LNCAP (cell line): ENCODE measurements at regions not wholly inside any gene's neighbourhood (a gene's known extent, or its start where the extent isn't known, plus 50 kb on each side); places are given as distances from the start of the nearest gene placed in this dataset.

Experiments used
- CTCF ChIP-seq: fragments of 450-650 bp; IDR thresholded peaks from 2 replicates; pipeline ENCODE4 v1.5.1; 2017; ENCODE audit warnings: mild to moderate bottlenecking

GRCh38 chr6:105645958-105646357, 243.1 kb upstream of the PREP start:
- TF ChIP-seq CTCF: no peak

- no peak for TF ChIP-seq CTCF
Observed at GRCh38 chr6:105645156-105645555, 242.3 kb upstream of the PREP start.

DNA sequence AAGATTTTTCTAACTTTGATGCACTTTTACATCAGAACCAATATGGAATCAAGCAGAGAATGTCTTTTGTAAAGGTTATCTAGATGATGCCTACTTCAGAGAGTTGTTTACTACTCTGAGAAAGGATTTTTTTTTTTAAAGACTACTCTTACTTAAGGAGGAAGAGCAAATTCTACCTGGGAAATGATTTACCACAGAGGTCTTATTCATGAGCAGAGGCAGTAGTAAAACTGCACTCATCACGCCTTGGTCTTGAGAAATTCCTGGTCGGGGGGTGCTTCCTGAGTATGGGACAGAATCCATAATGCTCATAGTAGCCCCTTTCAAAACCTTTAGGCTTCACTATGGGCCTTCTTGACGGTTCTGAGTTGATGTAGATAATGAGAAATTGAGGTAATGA, 241.8 kb upstream of the PREP start:
- no peak for TF ChIP-seq CTCF

DNA sequence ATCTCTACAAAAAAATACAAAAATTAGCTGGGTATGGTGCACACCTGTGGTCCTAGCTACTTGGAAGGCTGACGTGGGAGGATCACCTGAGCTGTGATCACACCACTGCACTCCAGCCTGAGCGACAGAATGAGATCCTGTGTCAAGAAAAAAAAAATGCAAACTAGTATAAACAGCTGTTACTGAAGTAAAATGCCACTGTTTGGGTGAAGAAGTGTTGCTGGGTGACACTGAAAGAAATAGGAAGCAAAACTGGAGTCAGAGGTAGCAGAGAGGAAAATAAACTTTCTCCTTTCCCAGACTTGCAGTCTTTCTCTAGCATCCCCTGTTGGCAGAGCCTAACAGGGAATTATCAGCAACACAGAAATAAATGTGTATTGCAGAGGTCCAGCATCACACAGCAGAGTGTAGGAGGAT, 241.2 kb upstream of the PREP start:
- no peak for TF ChIP-seq CTCF

DNA sequence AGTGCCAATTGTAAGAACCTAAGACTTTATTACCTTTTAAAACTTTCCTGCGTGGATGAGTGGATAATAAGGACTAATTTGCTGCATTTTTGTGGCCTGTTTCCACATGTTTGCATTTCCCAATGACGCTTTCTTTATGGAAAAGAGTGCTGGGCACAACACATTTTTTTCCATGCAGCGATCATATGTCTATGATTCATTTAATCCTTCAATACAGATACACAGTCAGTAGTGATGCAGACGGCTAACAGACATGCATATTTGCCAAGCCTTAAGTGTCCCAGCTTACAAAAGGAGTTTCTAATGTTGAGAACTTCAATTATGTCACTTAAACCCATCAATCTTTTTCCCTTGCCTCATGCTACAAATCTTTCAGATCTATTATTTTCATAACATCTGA, 239.8 kb upstream of the PREP start:
- no peak for TF ChIP-seq CTCF

DNA sequence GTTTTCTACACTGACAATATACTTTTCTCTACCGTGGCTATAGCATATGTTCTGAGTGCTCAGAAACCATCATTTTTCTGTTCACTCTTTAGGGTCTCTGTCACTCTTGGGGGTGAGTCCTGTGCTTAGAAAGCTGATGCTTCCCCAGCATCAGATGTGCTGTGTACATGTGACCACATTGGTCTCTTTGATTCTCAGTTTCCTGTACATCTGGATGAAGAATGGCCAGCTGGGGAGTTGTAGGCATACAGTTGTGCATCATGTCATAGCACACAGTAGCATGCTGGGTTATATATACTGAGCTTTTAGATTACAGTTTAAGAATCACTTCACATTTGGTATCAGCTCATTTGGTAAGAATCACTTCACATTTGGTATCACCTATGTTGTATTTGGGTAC, 238.6 kb upstream of the PREP start:
- no peak for TF ChIP-seq CTCF

DNA sequence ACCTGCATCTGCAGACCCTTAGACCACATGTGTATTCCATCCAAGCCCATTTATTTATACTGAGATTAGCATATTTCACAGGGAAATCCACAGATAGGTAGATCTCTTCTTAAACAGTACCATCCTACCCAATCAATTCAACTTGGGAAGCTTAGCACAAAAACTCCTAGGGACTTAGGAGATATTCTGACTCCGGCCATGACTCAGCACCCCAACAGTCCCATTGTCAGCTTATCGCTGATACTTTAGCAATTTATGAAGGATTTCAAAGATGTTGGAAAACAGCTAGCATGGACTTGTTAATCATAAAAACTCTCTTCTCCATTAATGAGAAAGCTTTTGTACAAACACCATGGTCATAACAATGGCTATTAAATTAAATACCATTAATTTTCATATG, 236.2 kb upstream of the PREP start:
- TF ChIP-seq CTCF: no peak

DNA sequence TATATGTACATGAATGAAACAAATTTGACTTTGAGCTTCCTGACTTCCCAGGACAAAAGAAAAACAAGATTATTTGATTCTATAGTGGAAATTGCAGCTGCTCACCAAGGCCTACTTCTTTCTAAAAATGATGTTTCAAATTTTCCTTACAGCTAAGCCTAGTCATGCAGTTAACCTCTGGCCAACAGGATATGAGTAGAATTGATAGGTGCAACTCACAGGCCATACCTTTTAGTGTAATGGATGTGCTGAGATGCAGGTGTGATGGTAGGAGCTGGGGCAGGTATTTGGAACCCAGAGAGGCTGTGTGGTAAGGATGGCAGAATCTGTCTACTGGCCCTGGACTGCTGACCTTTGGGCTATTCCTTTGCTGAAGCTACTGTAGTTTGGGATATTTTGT, 230.9 kb upstream of the PREP start:
- no peak for TF ChIP-seq CTCF
